D721Med (cell line): ENCODE measurements at regions not wholly inside any gene's neighbourhood (a gene's known extent, or its start where the extent isn't known, plus 50 kb on each side); places are given as distances from the start of the nearest gene placed in this dataset.
"Not testable (repeated sequence)": the region's sequence is repeated elsewhere in the genome, so short reads cannot be mapped to it uniquely, and the experiment has no call there.

Source experiments
- DNase-seq: peaks from one replicate; pipeline ENCODE4 v3.0.0; 2011; ENCODE audit warnings: low spot score; ENCODE audit not compliant: insufficient read length
- FAIRE-seq: peaks from 2 replicates; lab custom pipeline; 2011; peaks lifted over from hg19 to GRCh38; lab: Jason Lieb, UNC
- TF ChIP-seq, protein P1 (sequence below): IDR thresholded peaks from 2 replicates; pipeline ENCODE4 v1.5.1; 2012; ENCODE audit warnings: mild to moderate bottlenecking, control low read depth; ENCODE audit not compliant: insufficient read depth; ENCODE audit errors: missing control alignments

DNA sequence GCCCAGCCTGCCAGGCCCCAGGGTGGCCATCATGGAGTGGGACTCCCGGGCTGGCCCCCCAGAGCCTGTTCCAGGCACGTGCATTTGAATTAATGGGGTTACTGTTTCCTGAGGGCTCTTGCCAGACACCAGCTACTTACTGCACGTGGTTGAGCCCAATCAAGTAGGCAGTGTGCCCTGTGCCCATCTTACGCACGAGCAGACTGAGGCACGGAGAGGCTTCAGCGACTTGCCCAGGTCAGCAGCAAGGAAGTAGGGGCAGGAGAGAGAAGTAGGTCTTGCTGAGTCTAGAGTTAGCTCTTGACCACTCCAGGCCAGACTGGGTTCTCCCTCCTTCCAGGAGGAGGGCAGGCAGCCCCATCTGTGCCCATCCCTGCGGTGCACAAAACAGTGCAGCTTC, 67.7 kb downstream of the DIO3 start:
- TF ChIP-seq, protein P1, sequence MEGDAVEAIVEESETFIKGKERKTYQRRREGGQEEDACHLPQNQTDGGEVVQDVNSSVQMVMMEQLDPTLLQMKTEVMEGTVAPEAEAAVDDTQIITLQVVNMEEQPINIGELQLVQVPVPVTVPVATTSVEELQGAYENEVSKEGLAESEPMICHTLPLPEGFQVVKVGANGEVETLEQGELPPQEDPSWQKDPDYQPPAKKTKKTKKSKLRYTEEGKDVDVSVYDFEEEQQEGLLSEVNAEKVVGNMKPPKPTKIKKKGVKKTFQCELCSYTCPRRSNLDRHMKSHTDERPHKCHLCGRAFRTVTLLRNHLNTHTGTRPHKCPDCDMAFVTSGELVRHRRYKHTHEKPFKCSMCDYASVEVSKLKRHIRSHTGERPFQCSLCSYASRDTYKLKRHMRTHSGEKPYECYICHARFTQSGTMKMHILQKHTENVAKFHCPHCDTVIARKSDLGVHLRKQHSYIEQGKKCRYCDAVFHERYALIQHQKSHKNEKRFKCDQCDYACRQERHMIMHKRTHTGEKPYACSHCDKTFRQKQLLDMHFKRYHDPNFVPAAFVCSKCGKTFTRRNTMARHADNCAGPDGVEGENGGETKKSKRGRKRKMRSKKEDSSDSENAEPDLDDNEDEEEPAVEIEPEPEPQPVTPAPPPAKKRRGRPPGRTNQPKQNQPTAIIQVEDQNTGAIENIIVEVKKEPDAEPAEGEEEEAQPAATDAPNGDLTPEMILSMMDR: no peak
- DNase-seq (no peak), FAIRE-seq (no peak)

DNA sequence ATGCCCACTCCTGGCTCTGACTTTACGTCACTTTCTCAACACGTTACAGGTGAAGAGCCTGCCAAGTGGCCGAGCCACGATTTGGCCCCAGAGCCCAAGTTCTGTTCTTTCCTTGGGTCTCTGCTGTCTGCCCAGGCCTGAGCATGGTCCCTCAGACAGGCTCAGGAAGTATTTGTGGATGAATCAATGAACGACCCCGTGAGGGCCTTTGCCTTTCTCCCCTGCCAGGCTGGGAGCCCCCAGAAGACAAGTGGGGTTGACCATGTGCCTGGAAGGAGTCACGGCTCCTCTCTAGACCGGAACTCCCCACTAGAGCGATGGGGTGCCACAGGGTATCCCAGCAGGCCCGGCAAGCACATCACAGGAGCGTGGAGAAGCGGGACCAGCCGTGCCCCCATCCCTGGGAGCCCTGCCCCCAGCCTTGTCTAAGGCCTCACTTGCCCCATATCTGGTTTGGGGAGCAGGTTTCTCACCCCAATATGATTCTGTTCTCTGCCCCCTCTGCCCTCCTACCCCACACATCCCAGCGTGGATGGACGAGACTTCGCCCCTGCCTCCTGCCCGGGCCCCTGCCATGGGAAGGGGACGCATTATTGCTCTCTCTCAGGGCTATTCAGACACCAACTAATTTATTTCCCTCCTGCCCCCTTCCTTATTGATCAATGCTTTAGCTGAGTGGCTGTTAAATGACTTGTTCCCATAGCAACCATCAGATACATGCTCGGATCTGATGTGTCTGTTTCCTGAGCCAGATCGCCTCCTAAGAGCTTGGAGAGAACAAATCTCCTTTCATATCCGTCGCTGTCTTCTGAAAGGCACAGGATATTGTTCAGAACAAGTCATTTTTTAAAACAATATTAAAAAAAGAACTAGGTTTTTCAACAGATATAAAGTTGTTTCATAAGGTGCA, 69.0 kb downstream of the DIO3 start:
- DNase-seq (no peak), FAIRE-seq (no peak)
- TF ChIP-seq, protein P1: no peak

DNA sequence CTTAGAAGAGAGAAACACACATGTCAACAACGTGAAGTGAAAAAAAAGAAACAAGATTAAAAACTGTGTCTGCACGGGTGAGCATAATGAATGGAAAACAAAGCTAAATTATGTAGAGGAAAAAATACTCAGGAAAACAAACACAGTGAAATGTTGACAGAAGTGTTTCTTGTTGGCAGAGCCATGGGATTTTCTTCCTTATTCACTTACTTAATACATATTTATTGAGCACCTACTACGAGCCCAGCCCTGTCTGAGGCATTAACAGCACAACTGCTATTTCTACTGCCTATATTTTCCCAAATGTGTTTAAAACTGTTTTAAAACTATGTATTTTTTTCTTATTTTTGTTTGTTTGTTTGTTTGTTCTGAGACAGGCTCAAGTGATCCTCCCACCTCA, 69.9 kb downstream of the DIO3 start:
- TF ChIP-seq, protein P1: no peak
- DNase-seq (no peak), FAIRE-seq (no peak)

DNA sequence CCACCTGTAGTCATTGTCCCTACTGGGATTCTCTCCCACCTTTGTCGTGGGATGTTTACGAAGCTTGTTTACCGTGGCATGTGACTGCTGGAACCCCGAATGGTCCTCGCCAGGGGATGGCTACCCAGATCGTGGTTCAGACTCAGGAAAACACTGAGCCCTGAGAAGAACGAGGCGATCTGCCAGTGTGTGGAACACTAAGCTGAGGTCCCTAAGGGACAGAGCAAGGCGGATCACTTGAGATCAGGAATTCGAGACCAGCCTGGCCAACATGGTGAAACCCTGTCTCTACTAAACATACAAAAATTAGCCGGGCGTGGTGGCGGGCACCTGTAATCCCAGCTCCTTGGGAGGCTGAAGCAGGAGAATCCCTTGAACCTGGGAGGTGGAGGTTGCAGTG, 70.7 kb downstream of the DIO3 start:
- DNase-seq, FAIRE-seq: not testable (repeated sequence)

DNA sequence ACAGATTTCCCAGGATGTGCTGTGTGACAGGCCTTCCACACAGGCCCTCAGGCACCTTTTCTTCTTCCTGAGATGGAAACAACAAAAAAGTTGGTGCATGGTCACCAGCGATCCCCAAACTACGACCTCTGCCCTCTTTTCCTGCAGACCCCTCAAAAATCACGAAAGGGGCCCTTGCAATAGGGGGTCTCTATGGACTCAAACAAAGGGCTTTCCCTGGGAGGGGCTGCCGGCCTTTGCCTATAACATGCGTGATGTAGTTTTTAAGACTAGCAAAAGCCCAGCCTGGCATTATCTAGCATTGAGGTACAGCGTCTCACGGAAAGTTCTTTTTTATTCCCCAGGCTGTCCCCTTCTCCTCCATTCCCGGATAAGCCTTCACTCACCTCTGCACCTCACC, 71.2 kb downstream of the DIO3 start:
- TF ChIP-seq, protein P1: no peak
- DNase-seq: no peak
- FAIRE-seq: no peak

DNA sequence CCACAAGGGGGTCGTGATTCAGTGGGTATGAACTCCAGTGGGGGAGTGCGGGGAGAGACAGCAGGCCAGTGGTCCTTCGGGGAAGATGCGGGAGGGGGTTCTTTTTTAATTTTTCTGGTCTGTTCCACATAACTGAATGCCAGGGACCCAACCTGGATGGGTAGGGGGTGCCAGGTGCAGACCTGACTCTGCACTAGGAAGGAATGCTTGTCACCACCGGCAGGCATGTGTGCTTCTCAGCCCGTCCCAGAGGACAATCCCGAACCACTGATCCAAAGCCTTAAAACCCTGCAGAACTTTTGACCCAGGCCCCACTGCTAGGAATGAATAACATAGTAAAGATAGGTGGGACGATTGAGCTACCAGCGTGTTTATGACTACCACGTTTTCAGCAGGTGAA, 72.0 kb downstream of the DIO3 start:
- FAIRE-seq (no peak), DNase-seq (no peak)
- TF ChIP-seq, protein P1: no peak

DNA sequence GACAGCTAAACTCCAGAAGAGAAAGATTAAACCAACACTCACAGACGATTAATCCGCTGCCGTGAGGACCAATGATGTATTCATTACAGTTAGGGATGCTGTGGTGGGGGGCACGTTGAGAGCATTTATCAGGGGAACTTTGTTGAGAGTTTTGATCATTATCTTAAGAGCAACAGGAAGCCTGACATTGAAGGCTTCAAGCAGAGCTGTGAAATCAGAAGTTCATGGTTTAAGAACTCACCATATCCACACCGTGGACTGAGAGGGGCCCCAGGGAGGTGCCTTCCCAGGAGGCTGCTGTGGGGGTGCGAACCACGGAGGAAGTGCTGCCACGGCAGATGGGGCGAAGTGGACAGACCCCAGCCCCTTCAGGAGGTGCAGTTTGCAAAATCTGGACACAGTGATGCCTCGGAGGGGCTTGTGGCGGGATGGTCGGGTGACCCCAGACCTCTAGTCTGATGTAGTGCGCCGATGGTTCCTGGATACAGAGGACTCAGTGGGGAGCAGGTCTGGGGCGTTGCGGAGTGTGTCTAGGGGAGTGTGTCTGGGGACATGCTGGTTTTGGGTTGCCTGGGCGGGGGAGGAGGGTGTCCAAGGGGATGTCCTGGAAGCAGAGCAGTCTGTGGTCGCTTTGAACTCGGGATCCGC, 73.0 kb downstream of the DIO3 start:
- DNase-seq (no peak), FAIRE-seq (no peak)
- TF ChIP-seq, protein P1: no peak
